GM12891 (cell line): ENCODE measurements at regions not wholly inside any gene's neighbourhood (a gene's known extent, or its start where the extent isn't known, plus 50 kb on each side); places are given as distances from the start of the nearest gene placed in this dataset.

Source experiments
- PAX5 ChIP-seq: IDR thresholded peaks from 2 replicates; pipeline ENCODE4 v1.6.1; 2011; ENCODE audit warnings: low read length, moderate library complexity, mild to moderate bottlenecking; ENCODE audit not compliant: insufficient read depth, severe bottlenecking
- POLR2A ChIP-seq: IDR thresholded peaks from 2 replicates; pipeline ENCODE4 v1.6.1; 2011; ENCODE audit warnings: low read depth, low read length, control low read depth
- POLR2AphosphoS5 ChIP-seq: IDR thresholded peaks from 2 replicates; pipeline ENCODE4 v1.6.1; 2011; ENCODE audit warnings: low read depth, low read length, control low read depth
- POU2F2 ChIP-seq: IDR thresholded peaks from 2 replicates; pipeline ENCODE4 v1.6.1; 2011; ENCODE audit warnings: low read depth, mild to moderate bottlenecking, control low read depth, low read length, moderate library complexity
- SPI1 ChIP-seq: IDR thresholded peaks from 2 replicates; pipeline ENCODE4 v1.6.1; 2011; ENCODE audit warnings: low read depth, low read length, control low read depth
- TAF1 ChIP-seq: IDR thresholded peaks from 2 replicates; pipeline ENCODE4 v1.6.1; 2011; ENCODE audit warnings: low read depth, low read length, control low read depth

- TF ChIP-seq POLR2AphosphoS5: no peak
- no peak for TF ChIP-seq POLR2A
- TF ChIP-seq TAF1: no peak
- no peak for TF ChIP-seq SPI1
- TF ChIP-seq PAX5: no peak
- TF ChIP-seq POU2F2: no peak
Measured at GRCh38 chr6:11339380-11339779, 106.9 kb upstream of the NEDD9 start.
